H9 (cell line): ENCODE measurements at regions not wholly inside any gene's neighbourhood (a gene's known extent, or its start where the extent isn't known, plus 50 kb on each side); places are given as distances from the start of the nearest gene placed in this dataset.

Experiments used
- DNase-seq: peaks from one replicate; pipeline ENCODE4 v3.0.0-alpha.2; 2017
- H2AFZ ChIP-seq: one replicate; pipeline ENCODE4 v1.6.1; 2013; ENCODE audit warnings: mild to moderate bottlenecking, low read length, control low read depth, moderate library complexity
- H2AK5ac ChIP-seq: 2 replicates; pipeline ENCODE4 v1.6.1; 2013; ENCODE audit warnings: low read length, control low read depth, mixed read lengths; ENCODE audit not compliant: insufficient read length
- H2BK120ac ChIP-seq: one replicate; pipeline ENCODE4 v1.6.1; 2013; ENCODE audit warnings: low read depth, mild to moderate bottlenecking, low read length, control low read depth, inconsistent platforms; ENCODE audit not compliant: poor library complexity, severe bottlenecking
- H2BK12ac ChIP-seq: 2 replicates; pipeline ENCODE4 v1.6.1; 2013; ENCODE audit warnings: low read length, control low read depth, mixed read lengths, low read depth; ENCODE audit not compliant: insufficient read length
- H2BK15ac ChIP-seq: 2 replicates; pipeline ENCODE4 v1.6.1; 2013; ENCODE audit warnings: low read depth, low read length, control low read depth
- H2BK20ac ChIP-seq: one replicate; pipeline ENCODE4 v1.6.1; 2013; ENCODE audit warnings: low read depth, mild to moderate bottlenecking, low read length, control low read depth, inconsistent platforms; ENCODE audit not compliant: poor library complexity, severe bottlenecking
- H2BK5ac ChIP-seq: 2 replicates; pipeline ENCODE4 v1.6.1; 2013; ENCODE audit warnings: low read length, control low read depth, mixed read lengths; ENCODE audit not compliant: insufficient read length
- H3K14ac ChIP-seq: 2 replicates; pipeline ENCODE4 v1.6.1; 2013; ENCODE audit warnings: low read length, control low read depth; ENCODE audit not compliant: insufficient read depth
- H3K18ac ChIP-seq: 2 replicates; pipeline ENCODE4 v1.6.1; 2013; ENCODE audit warnings: low read depth, mild to moderate bottlenecking, mixed read lengths, low read length, control low read depth; ENCODE audit not compliant: insufficient read length
- H3K23ac ChIP-seq: 2 replicates; pipeline ENCODE4 v1.6.1; 2013; ENCODE audit warnings: low read length, control low read depth, mixed read lengths, low read depth; ENCODE audit not compliant: insufficient read length
- H3K23me2 ChIP-seq: 2 replicates; pipeline ENCODE4 v1.6.1; 2013; ENCODE audit warnings: low read depth, mild to moderate bottlenecking, mixed read lengths, low read length, control low read depth; ENCODE audit not compliant: insufficient read length, poor library complexity, severe bottlenecking
- H3K27ac ChIP-seq: 2 replicates; pipeline ENCODE4 v1.5.1; 2013; ENCODE audit warnings: low read length, control low read depth, mixed read lengths, low read depth; ENCODE audit not compliant: insufficient read length
- H3K27me3 ChIP-seq: 2 replicates; pipeline ENCODE4 v1.6.1; 2013; ENCODE audit warnings: low read length, control low read depth, inconsistent platforms; ENCODE audit not compliant: insufficient read depth
- H3K4ac ChIP-seq: 2 replicates; pipeline ENCODE4 v1.6.1; 2013; ENCODE audit warnings: low read depth, mild to moderate bottlenecking, control low read depth, inconsistent platforms, low read length, moderate library complexity
- H3K4me1 ChIP-seq: 2 replicates; pipeline ENCODE4 v1.6.1; 2013; ENCODE audit warnings: low read length, control low read depth, inconsistent platforms; ENCODE audit not compliant: insufficient read depth
- H3K4me2 ChIP-seq: 2 replicates; pipeline ENCODE4 v1.6.1; 2013; ENCODE audit warnings: low read length, control low read depth, mixed read lengths; ENCODE audit not compliant: insufficient read length, insufficient read depth
- H3K56ac ChIP-seq: 2 replicates; pipeline ENCODE4 v1.6.1; 2013; ENCODE audit warnings: low read depth, mild to moderate bottlenecking, mixed read lengths, low read length, control low read depth; ENCODE audit not compliant: insufficient read length
- H3K79me1 ChIP-seq: 2 replicates; pipeline ENCODE4 v1.6.1; 2013; ENCODE audit warnings: low read depth, mild to moderate bottlenecking, moderate library complexity, low read length, control low read depth, inconsistent platforms; ENCODE audit not compliant: insufficient read depth, poor library complexity, severe bottlenecking
- H3K79me2 ChIP-seq: 2 replicates; pipeline ENCODE4 v1.6.1; 2013; ENCODE audit warnings: low read length, control low read depth, inconsistent platforms; ENCODE audit not compliant: insufficient read depth
- H3K9ac ChIP-seq: 2 replicates; pipeline ENCODE4 v1.6.1; 2013; ENCODE audit warnings: low read length, control low read depth, mixed read lengths; ENCODE audit not compliant: insufficient read length; ENCODE audit errors: extremely low read depth
- H3K9me3 ChIP-seq: one replicate; pipeline ENCODE4 v1.6.1; 2013; ENCODE audit warnings: low read depth, low read length, inconsistent platforms; ENCODE audit not compliant: control insufficient read depth
- H3T11ph ChIP-seq: one replicate; pipeline ENCODE4 v1.6.1; 2013; ENCODE audit warnings: mild to moderate bottlenecking, low read length, control low read depth, inconsistent platforms
- H4K20me1 ChIP-seq: one replicate; pipeline ENCODE4 v1.6.1; 2013; ENCODE audit not compliant: control insufficient read depth, insufficient read length, insufficient read depth
- H4K5ac ChIP-seq: 2 replicates; pipeline ENCODE4 v1.6.1; 2013; ENCODE audit warnings: low read depth, mild to moderate bottlenecking, mixed read lengths, low read length, control low read depth; ENCODE audit not compliant: insufficient read length
- H4K8ac ChIP-seq: replicated peaks from 2 replicates; pipeline ENCODE4 v1.6.1; 2013; ENCODE audit warnings: low read length, control low read depth, mixed read lengths, low read depth; ENCODE audit not compliant: insufficient read length
- H4K91ac ChIP-seq: 2 replicates; pipeline ENCODE4 v1.6.1; 2013; ENCODE audit warnings: low read depth, mild to moderate bottlenecking, moderate library complexity, mixed read lengths, low read length, control low read depth; ENCODE audit not compliant: insufficient read length
- H3K27ac Mint-ChIP-seq, 3 experiments: 2 replicates in 2 of 3; 3 replicates in 1 of 3; pipeline ENCODE4 v1.8.0; 2020 to 2021; ENCODE audit warnings: mixed read lengths in 3 of 3, mild to moderate bottlenecking in 1 of 3, moderate library complexity in 1 of 3
- H3K27me3 Mint-ChIP-seq: 2 replicates; pipeline ENCODE4 v1.8.0; 2021; ENCODE audit warnings: low read depth, mild to moderate bottlenecking, moderate library complexity, mixed read lengths
- H3K36me3 Mint-ChIP-seq, 3 experiments: 2 replicates in 2 of 3; 3 replicates in 1 of 3; pipeline ENCODE4 v1.8.0; 2020 to 2021; ENCODE audit warnings: low read depth in 3 of 3, mixed read lengths in 3 of 3; ENCODE audit not compliant: insufficient read depth in 1 of 3
- H3K4me1 Mint-ChIP-seq, 2 experiments: 2 replicates each; pipeline ENCODE4 v1.8.0; 2020; ENCODE audit warnings: mixed read lengths in 2 of 2
- H3K4me3 Mint-ChIP-seq, 2 experiments: 2 replicates in 1 of 2; 3 replicates in 1 of 2; pipeline ENCODE4 v1.8.0; 2020 to 2021; ENCODE audit warnings: mild to moderate bottlenecking in 2 of 2, mixed read lengths in 2 of 2, moderate library complexity in 1 of 2
- H3K9me3 Mint-ChIP-seq, 2 experiments: 2 replicates in 1 of 2; 3 replicates in 1 of 2; pipeline ENCODE4 v1.8.0; 2020; ENCODE audit warnings: mild to moderate bottlenecking in 2 of 2, mixed read lengths in 2 of 2, moderate library complexity in 1 of 2
- CTCF ChIP-seq: fragments of 200-600 bp; sonication (generic); conservative IDR thresholded peaks from 3 replicates; pipeline ENCODE4 v1.8.0; 2021; ENCODE audit warnings: antibody characterized with exemption, mild to moderate bottlenecking
- WGBS: extraction: QIAGEN DNeasy Blood & Tissue Kit; methylation state at CpG from one replicate; pipeline ENCODE4 v1.1.7; 2013; ENCODE audit warnings: missing lambda C conversion rate, low lambda C conversion rate, mixed read lengths; ENCODE audit not compliant: insufficient read length; ENCODE audit errors: extremely low coverage; 5-methylcytosine and 5-hydroxymethylcytosine counted together

GRCh38 chr3:35969406-35969805 is 330.1 kb downstream of the ARPP21 start:
- Histone ChIP-seq H2AFZ (no peak overlapping the region), H2BK5ac (no peak overlapping the region), H2AK5ac (no peak overlapping the region), H4K91ac (no peak overlapping the region), H4K5ac (no peak overlapping the region), H3K27me3 (no peaks in the 10 kb centered on the region), H3K14ac (no peak overlapping the region), H3K23me2 (no peaks in the 10 kb centered on the region), H3K4ac (no peak overlapping the region), H2BK20ac (no peak overlapping the region), H3K79me2 (no peaks in the 10 kb centered on the region), H3K4me1 (no peaks in the 10 kb centered on the region), H3K4me2 (no peak overlapping the region), H3K56ac (no peak overlapping the region), H3T11ph (no peak overlapping the region), H3K9me3 (no peaks in the 10 kb centered on the region), H3K23ac (no peak overlapping the region), H4K8ac (no peak overlapping the region), H2BK12ac (no peak overlapping the region), H2BK15ac (no peak overlapping the region), H3K18ac (no peak overlapping the region), H3K79me1 (no peaks in the 10 kb centered on the region), H3K9ac (no peak overlapping the region), H2BK120ac (no peak overlapping the region), H4K20me1 (no peaks in the 10 kb centered on the region), H3K27ac (no peak overlapping the region)
- peaks cover 6 to 13% of the 10 kb centered on the region in 2 experiments for H3K4me1 Mint-ChIP-seq
- H3K27me3 Mint-ChIP-seq: no peaks in the 10 kb centered on the region
- no peak for DNase-seq
- H3K27ac Mint-ChIP-seq: no peak overlapping the region
- H3K9me3 Mint-ChIP-seq: no peaks in the 10 kb centered on the region; a peak in 3 of 5 replicates
- no peak overlapping the region for H3K4me3 Mint-ChIP-seq
- TF ChIP-seq CTCF: no peak
- no peaks in the 10 kb centered on the region for H3K36me3 Mint-ChIP-seq
- no CpG with 5 or more reads among the region's 3 CpGs for WGBS
